Epithelial cell of esophagus (primary cell): ENCODE measurements at regions not wholly inside any gene's neighbourhood (a gene's known extent, or its start where the extent isn't known, plus 50 kb on each side); places are given as distances from the start of the nearest gene placed in this dataset.
"Not testable (repeated sequence)": the region's sequence is repeated elsewhere in the genome, so short reads cannot be mapped to it uniquely, and the experiment has no call there.

Experiments
- DNase-seq: peaks from one replicate; pipeline ENCODE4 v3.0.0; 2010; ENCODE audit warnings: low read depth
- H3K4me3 ChIP-seq: 2 replicates; pipeline ENCODE4 v1.5.1; 2011; ENCODE audit warnings: mild to moderate bottlenecking, low read length, control low read depth
- CTCF ChIP-seq: IDR thresholded peaks from 2 replicates; pipeline ENCODE4 v1.5.1; 2011; ENCODE audit warnings: low read depth, mild to moderate bottlenecking, low read length, control low read depth, inconsistent platforms; ENCODE audit not compliant: insufficient read depth; ENCODE audit errors: missing control alignments

GRCh38 chr1:199837321-199837720 is 190.2 kb upstream of the NR5A2 start:
- TF ChIP-seq CTCF, result no peak
- DNase-seq, result no peak
- H3K4me3 ChIP-seq, result no peak overlapping the region

- DNase-seq, H3K4me3 ChIP-seq: not testable (repeated sequence)
Measured at GRCh38 chr1:199839608-199840007, 187.9 kb upstream of the NR5A2 start.

- H3K4me3 ChIP-seq, DNase-seq: not testable (repeated sequence)
Measured at GRCh38 chr1:199843096-199843495, 184.4 kb upstream of the NR5A2 start.

- no peak for TF ChIP-seq CTCF
- no peak overlapping the region for H3K4me3 ChIP-seq
- no peak for DNase-seq
Measured at GRCh38 chr1:199843861-199844260, 183.6 kb upstream of the NR5A2 start.

GRCh38 chr1:199847021-199847420 is 180.5 kb upstream of the NR5A2 start:
- H3K4me3 ChIP-seq, result no peak overlapping the region
- TF ChIP-seq CTCF, result no peak

GRCh38 chr1:199851439-199852140 is 175.9 kb upstream of the NR5A2 start:
- no peak for DNase-seq
- H3K4me3 ChIP-seq, result no peak overlapping the region
- no peak for TF ChIP-seq CTCF

More at GRCh38 chr1:199847021-199847420, 180.5 kb upstream of the NR5A2 start:
- no peak for DNase-seq

- no peak overlapping the region for H3K4me3 ChIP-seq
- no peak for TF ChIP-seq CTCF
- DNase-seq, result no peak
Measured at GRCh38 chr1:199854686-199855321, 172.7 kb upstream of the NR5A2 start.

GRCh38 chr1:199855580-199855979 is 171.9 kb upstream of the NR5A2 start:
- TF ChIP-seq CTCF, result no peak
- no peak overlapping the region for H3K4me3 ChIP-seq
- DNase-seq, result peak; percentile 96
